Prostate gland (tissue), 1 donor: ENCODE measurements at regions not wholly inside any gene's neighbourhood (a gene's known extent, or its start where the extent isn't known, plus 50 kb on each side); places are given as distances from the start of the nearest gene placed in this dataset.

Experiments
- POLR2A ChIP-seq: fragments of 450-650 bp; IDR thresholded peaks from one replicate; pipeline ENCODE4 v1.6.1; 2016; ENCODE audit warnings: antibody characterized with exemption, mild to moderate bottlenecking
- POLR2AphosphoS5 ChIP-seq: sonication (generic); formaldehyde crosslinking; IDR thresholded peaks from one replicate; pipeline ENCODE4 v1.6.1; 2017; ENCODE audit warnings: antibody characterized with exemption

GRCh38 chr4:19375931-19376330, 875.8 kb upstream of the SLIT2 start:
- no peak for TF ChIP-seq POLR2A
- TF ChIP-seq POLR2AphosphoS5: no peak
